ENCODE measurements at regions not wholly inside any gene's neighbourhood (a gene's known extent, or its start where the extent isn't known, plus 50 kb on each side); places are given as distances from the start of the nearest gene placed in this dataset.

DNA sequence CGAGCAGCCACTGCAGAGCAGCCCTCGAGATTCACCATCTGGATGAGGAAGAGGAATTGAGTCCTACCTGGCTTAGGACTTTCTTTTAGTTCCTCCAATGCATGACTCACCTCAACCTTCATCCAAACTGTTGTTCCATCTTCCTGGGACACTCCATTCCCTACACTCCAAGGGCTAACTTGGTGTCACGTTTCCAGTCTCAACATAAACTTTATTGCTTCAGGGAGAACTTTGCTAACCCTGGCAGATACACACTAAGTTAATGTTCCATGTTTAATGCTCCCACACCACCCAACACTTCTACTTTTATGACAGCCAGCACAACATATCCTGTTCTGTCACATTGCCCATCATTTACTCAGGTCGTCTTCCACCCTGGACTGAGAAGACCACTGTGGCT is 164.4 kb downstream of the RBM26 start:
- no peaks in the 10 kb centered on the region for H3K36me3 ChIP-seq (replicated peaks; ENCODE audit: low read depth, low read length)
- TF ChIP-seq, protein P1, sequence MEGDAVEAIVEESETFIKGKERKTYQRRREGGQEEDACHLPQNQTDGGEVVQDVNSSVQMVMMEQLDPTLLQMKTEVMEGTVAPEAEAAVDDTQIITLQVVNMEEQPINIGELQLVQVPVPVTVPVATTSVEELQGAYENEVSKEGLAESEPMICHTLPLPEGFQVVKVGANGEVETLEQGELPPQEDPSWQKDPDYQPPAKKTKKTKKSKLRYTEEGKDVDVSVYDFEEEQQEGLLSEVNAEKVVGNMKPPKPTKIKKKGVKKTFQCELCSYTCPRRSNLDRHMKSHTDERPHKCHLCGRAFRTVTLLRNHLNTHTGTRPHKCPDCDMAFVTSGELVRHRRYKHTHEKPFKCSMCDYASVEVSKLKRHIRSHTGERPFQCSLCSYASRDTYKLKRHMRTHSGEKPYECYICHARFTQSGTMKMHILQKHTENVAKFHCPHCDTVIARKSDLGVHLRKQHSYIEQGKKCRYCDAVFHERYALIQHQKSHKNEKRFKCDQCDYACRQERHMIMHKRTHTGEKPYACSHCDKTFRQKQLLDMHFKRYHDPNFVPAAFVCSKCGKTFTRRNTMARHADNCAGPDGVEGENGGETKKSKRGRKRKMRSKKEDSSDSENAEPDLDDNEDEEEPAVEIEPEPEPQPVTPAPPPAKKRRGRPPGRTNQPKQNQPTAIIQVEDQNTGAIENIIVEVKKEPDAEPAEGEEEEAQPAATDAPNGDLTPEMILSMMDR (IDR thresholded peaks at IDR 0.05; ENCODE audit: low read depth, low read length), result no peak
- no peak for TF ChIP-seq EZH2phosphoT487 (IDR thresholded peaks at IDR 0.05; ENCODE audit: low read depth)
- H3K9me3 ChIP-seq (ENCODE audit: insufficient read depth, low read length), result no peaks in the 10 kb centered on the region

DNA sequence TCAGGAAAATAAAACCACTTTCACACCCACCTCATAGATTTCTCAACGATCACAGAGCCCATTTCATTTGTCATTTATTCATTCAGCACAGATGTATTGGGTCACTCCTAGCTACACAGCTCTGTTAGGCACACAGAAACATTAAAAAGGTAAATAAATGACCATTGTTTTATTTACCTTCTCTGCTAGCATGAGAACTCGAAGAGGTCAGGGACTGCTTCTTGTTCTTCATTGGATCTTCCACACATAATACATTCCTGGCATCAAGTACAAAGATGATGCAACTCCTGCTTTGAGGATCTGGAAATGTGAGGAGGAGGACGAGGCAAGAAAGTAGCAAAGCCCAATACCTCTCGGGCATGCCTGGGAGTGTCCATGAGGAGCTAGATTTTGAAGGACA is 168.1 kb downstream of the RBM26 start:
- Histone ChIP-seq H3K27ac (ENCODE audit: low read length) (no peak overlapping the region), H3K36me3 (replicated peaks; ENCODE audit: low read depth, low read length) (no peaks in the 10 kb centered on the region), H2AFZ (ENCODE audit: low read depth, low read length) (no peak overlapping the region), H3K27me3 (ENCODE audit: low read depth, low read length) (peaks cover 42% of the 10 kb centered on the region), H3K9ac (ENCODE audit: low read length) (no peak overlapping the region), H3K4me1 (ENCODE audit: low read length) (no peaks in the 10 kb centered on the region), H3K79me2 (ENCODE audit: low read length) (no peaks in the 10 kb centered on the region), H3K4me3 (ENCODE audit: low read length) (no peak overlapping the region), H3K4me2 (ENCODE audit: low read length) (no peak overlapping the region), H4K20me1 (ENCODE audit: insufficient read depth, low read length) (no peaks in the 10 kb centered on the region), H3K9me3 (ENCODE audit: insufficient read depth, low read length) (no peaks in the 10 kb centered on the region)
- TF ChIP-seq, protein P1 (IDR thresholded peaks at IDR 0.05; ENCODE audit: low read depth, low read length), result no peak
- no peak for TF ChIP-seq EZH2phosphoT487 (IDR thresholded peaks at IDR 0.05; ENCODE audit: low read depth)

More for the DNA sequence above, 164.4 kb downstream of the RBM26 start:
- peaks cover 53% of the 10 kb centered on the region for H3K27me3 ChIP-seq (ENCODE audit: low read depth, low read length)
- H4K20me1 ChIP-seq (ENCODE audit: insufficient read depth, low read length), result no peaks in the 10 kb centered on the region
- H2AFZ ChIP-seq (ENCODE audit: low read depth, low read length), result no peak overlapping the region
- H3K4me2 ChIP-seq (ENCODE audit: low read length), result no peak overlapping the region
- no peak overlapping the region for H3K9ac ChIP-seq (ENCODE audit: low read length)
- H3K4me1 ChIP-seq (ENCODE audit: low read length), result peaks cover 7% of the 10 kb centered on the region
- H3K79me2 ChIP-seq (ENCODE audit: low read length), result no peaks in the 10 kb centered on the region
- no peak overlapping the region for H3K4me3 ChIP-seq (ENCODE audit: low read length)
- H3K27ac ChIP-seq (ENCODE audit: low read length), result no peak overlapping the region

DNA sequence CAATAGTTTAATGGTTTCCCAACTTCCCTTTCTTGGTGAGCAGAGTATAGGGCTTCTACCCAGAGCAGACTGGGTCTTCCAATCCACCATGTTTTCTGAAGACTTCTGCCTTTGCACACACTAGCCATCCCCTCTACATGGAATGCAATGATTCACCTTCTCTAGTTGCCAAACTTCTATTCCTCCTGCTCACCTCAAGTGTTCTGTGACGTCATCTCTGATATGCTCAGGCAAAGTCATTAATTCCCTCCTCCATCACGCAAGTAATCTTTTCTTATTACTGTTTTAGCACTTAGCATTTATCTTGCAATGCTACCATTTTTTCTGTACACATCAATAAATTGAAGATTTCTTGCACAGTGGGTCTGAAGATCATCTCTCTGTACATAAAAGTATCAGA is 174.2 kb downstream of the RBM26 start:
- no peak overlapping the region for H3K27ac ChIP-seq (ENCODE audit: low read length)
- H3K27me3 ChIP-seq (ENCODE audit: low read depth, low read length), result peaks cover 21% of the 10 kb centered on the region
- no peak for TF ChIP-seq EZH2phosphoT487 (IDR thresholded peaks at IDR 0.05; ENCODE audit: low read depth)
- TF ChIP-seq, protein P1 (IDR thresholded peaks at IDR 0.05; ENCODE audit: low read depth, low read length), result no peak
- peaks cover 36% of the 10 kb centered on the region for H3K4me1 ChIP-seq (ENCODE audit: low read length)
- H3K36me3 ChIP-seq (replicated peaks; ENCODE audit: low read depth, low read length), result no peaks in the 10 kb centered on the region
- no peak overlapping the region for H2AFZ ChIP-seq (ENCODE audit: low read depth, low read length)
- H4K20me1 ChIP-seq (ENCODE audit: insufficient read depth, low read length), result 0 out of 2 replicates have a peak, but pooled peaks cover 3% of the 10 kb centered on the region
- H3K9me3 ChIP-seq (ENCODE audit: insufficient read depth, low read length), result no peaks in the 10 kb centered on the region
- H3K4me2 ChIP-seq (ENCODE audit: low read length), result no peak overlapping the region
- no peak overlapping the region for H3K4me3 ChIP-seq (ENCODE audit: low read length)
- H3K9ac ChIP-seq (ENCODE audit: low read length), result no peak overlapping the region
- no peaks in the 10 kb centered on the region for H3K79me2 ChIP-seq (ENCODE audit: low read length)

DNA sequence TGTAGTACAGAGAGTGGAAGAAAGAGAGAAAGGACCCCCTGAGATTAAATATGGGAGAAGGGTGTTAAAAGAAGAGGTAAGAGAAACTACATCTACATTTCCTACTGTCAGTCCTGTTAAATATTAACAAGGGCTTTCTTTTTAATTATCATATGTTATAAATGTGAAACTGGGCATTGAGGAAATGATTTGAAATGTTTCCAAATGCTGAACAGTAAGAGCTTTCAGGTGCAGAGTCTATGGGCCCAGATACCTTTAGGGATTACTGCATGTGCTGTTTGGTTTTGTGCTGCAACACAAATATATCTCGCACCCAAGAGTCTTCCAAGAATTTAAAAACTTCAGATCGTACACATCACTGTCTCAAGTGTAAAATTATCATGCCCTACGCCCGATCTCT is 176.3 kb downstream of the RBM26 start:
- H3K27ac ChIP-seq (ENCODE audit: low read length), result no peak overlapping the region
- TF ChIP-seq, protein P1 (IDR thresholded peaks at IDR 0.05; ENCODE audit: low read depth, low read length), result no peak
- TF ChIP-seq EZH2phosphoT487 (IDR thresholded peaks at IDR 0.05; ENCODE audit: low read depth), result no peak
- H3K4me2 ChIP-seq (ENCODE audit: low read length), result peak overlapping the region; percentile 66
- no peaks in the 10 kb centered on the region for H3K9me3 ChIP-seq (ENCODE audit: insufficient read depth, low read length)
- peaks cover 40% of the 10 kb centered on the region for H3K4me1 ChIP-seq (ENCODE audit: low read length)
- H2AFZ ChIP-seq (ENCODE audit: low read depth, low read length), result no peak overlapping the region
- H3K36me3 ChIP-seq (replicated peaks; ENCODE audit: low read depth, low read length), result no peaks in the 10 kb centered on the region
- H3K9ac ChIP-seq (ENCODE audit: low read length), result no peak overlapping the region
- H3K4me3 ChIP-seq (ENCODE audit: low read length), result peak overlapping the region; percentile 33
- H4K20me1 ChIP-seq (ENCODE audit: insufficient read depth, low read length), result 0 out of 2 replicates have a peak, but pooled peaks cover 3% of the 10 kb centered on the region
- peaks cover 42% of the 10 kb centered on the region for H3K27me3 ChIP-seq (ENCODE audit: low read depth, low read length)
- no peaks in the 10 kb centered on the region for H3K79me2 ChIP-seq (ENCODE audit: low read length)

Measured in OCI-LY3 (cell line).